ENCODE measurements at regions not wholly inside any gene's neighbourhood (a gene's known extent, or its start where the extent isn't known, plus 50 kb on each side); places are given as distances from the start of the nearest gene placed in this dataset.
"Not testable (repeated sequence)": the region's sequence is repeated elsewhere in the genome, so short reads cannot be mapped to it uniquely, and the experiment has no call there.

GRCh38 chr9:135412315-135413085, 67.1 kb upstream of the PPP1R26 start:
- H3K36me3 ChIP-seq; H3K4me1 ChIP-seq; H3K4me3 ChIP-seq; DNase-seq (ENCODE audit: extremely low spot score); H3K9me3 ChIP-seq; H3K27ac ChIP-seq (replicated peaks in 1 of 4): not testable (repeated sequence)
- intact Hi-C loops (cut with DNase I): loop anchor here (1.0 kb wide), 1 partner anchor 326 kb away; no protein-coding TSS in a partner anchor
- WGBS: 10% methylated on average over 37 of the region's 43 CpGs
- TF ChIP-seq POLR2AphosphoS5 (IDR thresholded peaks at IDR 0.05): peak in 1 of 2 donors; percentile 33
- TF ChIP-seq CTCF (IDR thresholded peaks at IDR 0.05): peak in 2 of 3 experiments; percentile 97 to 98
- H3K27me3 ChIP-seq: peaks cover 0 to 68% (median 0%) of the 10 kb centered on the region in 4 donors

- H3K4me1 ChIP-seq: peaks cover 0 to 9% (median 6%) of the 10 kb centered on the region in 4 donors
- H3K9me3 ChIP-seq: no peaks in the 10 kb centered on the region
- no peak overlapping the region for H3K27ac ChIP-seq (replicated peaks in 1 of 4)
- H3K4me3 ChIP-seq: no peak overlapping the region
- H3K36me3 ChIP-seq: no peaks in the 10 kb centered on the region
- TF ChIP-seq EP300 (IDR thresholded peaks at IDR 0.05) (no peak), POLR2A (IDR thresholded peaks at IDR 0.05; ENCODE audit: low read depth) (no peak), POLR2AphosphoS5 (IDR thresholded peaks at IDR 0.05) (no peak), CTCF (IDR thresholded peaks at IDR 0.05) (no peak)
- 74% methylated on average over 10 of the region's 12 CpGs for WGBS
- DNase-seq (ENCODE audit: extremely low spot score): no peak
- intact Hi-C loops (cut with DNase I): no loop called here
- H3K27me3 ChIP-seq: peaks cover 0 to 71% (median 0%) of the 10 kb centered on the region in 4 donors
Observed at GRCh38 chr9:135413086-135413375, 66.6 kb upstream of the PPP1R26 start.

GRCh38 chr9:135413461-135413860, 66.1 kb upstream of the PPP1R26 start:
- no peak overlapping the region for H3K4me3 ChIP-seq
- intact Hi-C loops (cut with DNase I): no loop called here
- H3K27ac ChIP-seq (replicated peaks in 1 of 4): no peak overlapping the region
- 67% methylated on average over 4 of the region's 18 CpGs for WGBS
- TF ChIP-seq CTCF (IDR thresholded peaks at IDR 0.05): no peak
- no peak for TF ChIP-seq POLR2A (IDR thresholded peaks at IDR 0.05; ENCODE audit: low read depth)
- no peak for TF ChIP-seq POLR2AphosphoS5 (IDR thresholded peaks at IDR 0.05)
- TF ChIP-seq EP300 (IDR thresholded peaks at IDR 0.05): no peak
- no peaks in the 10 kb centered on the region for H3K36me3 ChIP-seq
- H3K9me3 ChIP-seq: no peaks in the 10 kb centered on the region
- H3K27me3 ChIP-seq: peaks cover 0 to 71% (median 0%) of the 10 kb centered on the region in 4 donors
- peaks cover 0 to 9% (median 6%) of the 10 kb centered on the region in 4 donors for H3K4me1 ChIP-seq
- DNase-seq (ENCODE audit: extremely low spot score): no peak

GRCh38 chr9:135414293-135414692, 65.3 kb upstream of the PPP1R26 start:
- no peak overlapping the region for H3K27ac ChIP-seq (replicated peaks in 1 of 4)
- H3K4me3 ChIP-seq: no peak overlapping the region
- no peak for TF ChIP-seq POLR2AphosphoS5 (IDR thresholded peaks at IDR 0.05)
- TF ChIP-seq CTCF (IDR thresholded peaks at IDR 0.05): no peak
- TF ChIP-seq POLR2A (IDR thresholded peaks at IDR 0.05; ENCODE audit: low read depth): no peak
- TF ChIP-seq EP300 (IDR thresholded peaks at IDR 0.05): no peak
- peaks cover 0 to 70% (median 0%) of the 10 kb centered on the region in 4 donors for H3K27me3 ChIP-seq
- intact Hi-C loops (cut with DNase I): no loop called here
- no peaks in the 10 kb centered on the region for H3K36me3 ChIP-seq
- peaks cover 0 to 9% (median 6%) of the 10 kb centered on the region in 4 donors for H3K4me1 ChIP-seq
- 76% methylated on average over 13 of the region's 13 CpGs for WGBS
- no peaks in the 10 kb centered on the region for H3K9me3 ChIP-seq
- no peak for DNase-seq (ENCODE audit: extremely low spot score)

- H3K4me1 ChIP-seq: peaks cover 0 to 9% (median 6%) of the 10 kb centered on the region in 4 donors
- intact Hi-C loops (cut with DNase I): no loop called here
- no peak overlapping the region for H3K4me3 ChIP-seq
- peaks cover 0 to 68% (median 0%) of the 10 kb centered on the region in 4 donors for H3K27me3 ChIP-seq
- no peak for DNase-seq (ENCODE audit: extremely low spot score)
- H3K27ac ChIP-seq (replicated peaks in 1 of 4): no peak overlapping the region
- H3K9me3 ChIP-seq: no peaks in the 10 kb centered on the region
- TF ChIP-seq EP300 (IDR thresholded peaks at IDR 0.05) (no peak), POLR2AphosphoS5 (IDR thresholded peaks at IDR 0.05) (no peak), CTCF (IDR thresholded peaks at IDR 0.05) (no peak), POLR2A (IDR thresholded peaks at IDR 0.05; ENCODE audit: low read depth) (no peak)
- WGBS: 73% methylated on average over 6 of the region's 10 CpGs
- no peaks in the 10 kb centered on the region for H3K36me3 ChIP-seq
Observed at GRCh38 chr9:135415586-135415985, 64.0 kb upstream of the PPP1R26 start.
